ENCODE measurements at regions not wholly inside any gene's neighbourhood (a gene's known extent, or its start where the extent isn't known, plus 50 kb on each side); places are given as distances from the start of the nearest gene placed in this dataset.

GRCh38 chr2:59196491-59196890, 955.4 kb upstream of the FANCL start:
- TF ChIP-seq, protein P1, sequence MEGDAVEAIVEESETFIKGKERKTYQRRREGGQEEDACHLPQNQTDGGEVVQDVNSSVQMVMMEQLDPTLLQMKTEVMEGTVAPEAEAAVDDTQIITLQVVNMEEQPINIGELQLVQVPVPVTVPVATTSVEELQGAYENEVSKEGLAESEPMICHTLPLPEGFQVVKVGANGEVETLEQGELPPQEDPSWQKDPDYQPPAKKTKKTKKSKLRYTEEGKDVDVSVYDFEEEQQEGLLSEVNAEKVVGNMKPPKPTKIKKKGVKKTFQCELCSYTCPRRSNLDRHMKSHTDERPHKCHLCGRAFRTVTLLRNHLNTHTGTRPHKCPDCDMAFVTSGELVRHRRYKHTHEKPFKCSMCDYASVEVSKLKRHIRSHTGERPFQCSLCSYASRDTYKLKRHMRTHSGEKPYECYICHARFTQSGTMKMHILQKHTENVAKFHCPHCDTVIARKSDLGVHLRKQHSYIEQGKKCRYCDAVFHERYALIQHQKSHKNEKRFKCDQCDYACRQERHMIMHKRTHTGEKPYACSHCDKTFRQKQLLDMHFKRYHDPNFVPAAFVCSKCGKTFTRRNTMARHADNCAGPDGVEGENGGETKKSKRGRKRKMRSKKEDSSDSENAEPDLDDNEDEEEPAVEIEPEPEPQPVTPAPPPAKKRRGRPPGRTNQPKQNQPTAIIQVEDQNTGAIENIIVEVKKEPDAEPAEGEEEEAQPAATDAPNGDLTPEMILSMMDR (conservative IDR thresholded peaks at IDR 0.05), result no peak
- no peak for TF ChIP-seq EZH2 (IDR thresholded peaks at IDR 0.05; ENCODE audit: low read depth)

Measured in PC-9 (cell line).